ENCODE measurements at regions not wholly inside any gene's neighbourhood (a gene's known extent, or its start where the extent isn't known, plus 50 kb on each side); places are given as distances from the start of the nearest gene placed in this dataset.

- DNase-seq: no peak
- Histone ChIP-seq H3K9me3 (replicated peaks; ENCODE audit: control insufficient read depth, low read depth, low read length) (no peaks in the 10 kb centered on the region), H3K27ac (ENCODE audit: low read length) (no peak overlapping the region), H3K4me1 (ENCODE audit: control insufficient read depth, insufficient read depth, low read length) (peaks cover 2% of the 10 kb centered on the region), H3K4me3 (ENCODE audit: low read length) (no peak overlapping the region), H3K27me3 (ENCODE audit: control insufficient read depth, insufficient read depth, low read length) (no peaks in the 10 kb centered on the region), H3K36me3 (ENCODE audit: control insufficient read depth, insufficient read depth, low read length) (no peaks in the 10 kb centered on the region)
- WGBS (ENCODE audit: insufficient coverage): no CpG with 5 or more reads among the region's 4 CpGs
These were observed 218.8 kb downstream of the MTERF1 start for GRCh38 chr7:91661727-91662126.

DNA sequence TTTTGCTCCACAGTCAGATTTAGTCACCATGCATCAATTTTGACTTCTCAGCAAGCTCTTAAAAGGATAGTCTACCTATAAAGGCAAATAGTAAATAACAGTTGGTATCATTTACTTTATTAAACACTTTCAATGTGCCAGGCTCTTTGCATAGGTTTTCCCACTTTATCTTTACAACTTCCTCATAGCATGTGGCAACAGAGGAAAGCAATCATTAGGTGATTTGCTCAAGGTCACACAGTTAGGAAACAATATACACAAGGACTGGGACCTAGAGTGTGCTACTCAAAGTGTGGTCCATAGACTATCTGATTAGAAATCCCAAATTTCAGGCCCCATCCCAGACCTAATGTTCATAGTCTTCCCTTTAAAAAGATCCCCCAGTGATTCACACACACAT lies 212.3 kb downstream of the MTERF1 start:
- H3K9me3 ChIP-seq (replicated peaks; ENCODE audit: control insufficient read depth, low read depth, low read length): no peaks in the 10 kb centered on the region
- no peak overlapping the region for H3K27ac ChIP-seq (ENCODE audit: low read length)
- H3K4me3 ChIP-seq (ENCODE audit: low read length): no peak overlapping the region
- no peak for DNase-seq
- no peaks in the 10 kb centered on the region for H3K4me1 ChIP-seq (ENCODE audit: control insufficient read depth, insufficient read depth, low read length)
- no peaks in the 10 kb centered on the region for H3K36me3 ChIP-seq (ENCODE audit: control insufficient read depth, insufficient read depth, low read length)
- no peaks in the 10 kb centered on the region for H3K27me3 ChIP-seq (ENCODE audit: control insufficient read depth, insufficient read depth, low read length)

DNA sequence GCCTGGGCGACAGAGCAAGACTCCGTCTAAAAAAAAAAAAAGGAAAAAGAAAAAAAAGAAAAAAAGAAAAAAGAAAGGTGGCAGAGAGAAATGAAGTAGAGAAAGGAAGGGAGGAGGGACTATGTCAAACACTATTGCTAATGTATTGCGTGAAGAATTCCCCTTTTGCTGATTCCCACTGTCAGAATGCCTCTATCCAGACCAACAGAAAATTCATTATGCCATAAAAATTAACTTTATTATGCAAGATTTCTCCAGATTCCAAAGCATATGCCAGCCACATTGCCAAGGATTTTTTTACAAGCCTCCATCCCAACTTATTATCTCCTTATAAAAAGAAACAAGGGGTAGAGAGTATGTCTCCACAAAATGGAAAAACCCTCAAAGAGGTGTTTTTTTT lies 209.3 kb downstream of the MTERF1 start:
- H3K4me3 ChIP-seq (ENCODE audit: low read length): no peak overlapping the region
- WGBS (ENCODE audit: insufficient coverage): no CpG with 5 or more reads among the region's 3 CpGs
- H3K27ac ChIP-seq (ENCODE audit: low read length): no peak overlapping the region
- H3K4me1 ChIP-seq (ENCODE audit: control insufficient read depth, insufficient read depth, low read length): no peaks in the 10 kb centered on the region
- H3K36me3 ChIP-seq (ENCODE audit: control insufficient read depth, insufficient read depth, low read length): no peaks in the 10 kb centered on the region
- no peaks in the 10 kb centered on the region for H3K27me3 ChIP-seq (ENCODE audit: control insufficient read depth, insufficient read depth, low read length)
- no peak for DNase-seq
- no peaks in the 10 kb centered on the region for H3K9me3 ChIP-seq (replicated peaks; ENCODE audit: control insufficient read depth, low read depth, low read length)

DNA sequence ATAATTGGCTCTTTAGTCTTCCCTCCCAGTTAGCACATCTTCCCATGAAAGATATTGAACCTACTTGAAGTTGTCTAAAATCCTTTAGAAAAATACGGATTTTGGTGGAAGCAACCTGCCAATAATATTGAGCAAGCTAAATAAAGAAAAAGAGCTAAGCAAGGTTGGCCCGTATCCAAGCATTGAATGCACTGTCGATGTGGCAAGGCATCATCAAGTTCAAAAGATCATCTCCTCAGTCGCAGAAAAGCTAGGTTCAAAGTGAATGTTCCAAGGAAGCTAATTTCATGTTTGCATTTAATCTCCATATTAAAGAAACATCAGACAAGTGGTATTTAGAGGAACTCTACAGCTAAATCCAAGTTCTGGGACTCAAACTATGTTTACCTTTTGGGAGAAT lies 206.0 kb downstream of the MTERF1 start:
- Histone ChIP-seq H3K27me3 (ENCODE audit: control insufficient read depth, insufficient read depth, low read length) (no peaks in the 10 kb centered on the region), H3K27ac (ENCODE audit: low read length) (no peak overlapping the region), H3K36me3 (ENCODE audit: control insufficient read depth, insufficient read depth, low read length) (no peaks in the 10 kb centered on the region), H3K9me3 (replicated peaks; ENCODE audit: control insufficient read depth, low read depth, low read length) (no peaks in the 10 kb centered on the region), H3K4me1 (ENCODE audit: control insufficient read depth, insufficient read depth, low read length) (no peaks in the 10 kb centered on the region), H3K4me3 (ENCODE audit: low read length) (no peak overlapping the region)
- WGBS (ENCODE audit: insufficient coverage): no CpG with 5 or more reads among the region's 4 CpGs
- no peak for DNase-seq

DNA sequence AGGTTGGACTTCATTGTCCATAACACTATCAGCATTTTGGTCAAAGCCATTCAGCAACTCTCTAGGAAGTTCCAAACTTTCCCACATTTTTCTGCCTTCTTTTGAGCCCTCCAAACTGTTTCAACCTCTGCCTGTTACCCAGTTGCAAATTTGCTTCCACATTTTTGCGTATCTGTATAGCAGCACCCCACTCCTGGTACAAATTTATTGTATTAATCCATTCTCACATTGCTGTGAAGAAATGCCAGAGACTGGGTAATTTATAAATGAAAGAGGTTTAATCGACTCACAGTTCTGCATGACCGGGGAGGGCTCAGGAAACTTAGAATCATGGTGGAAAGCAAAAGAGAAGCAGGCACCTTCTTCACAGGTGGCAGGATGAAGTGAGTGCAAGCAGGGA lies 198.8 kb downstream of the MTERF1 start:
- Histone ChIP-seq H3K36me3 (ENCODE audit: control insufficient read depth, insufficient read depth, low read length) (no peaks in the 10 kb centered on the region), H3K9me3 (replicated peaks; ENCODE audit: control insufficient read depth, low read depth, low read length) (peaks cover 15% of the 10 kb centered on the region), H3K27me3 (ENCODE audit: control insufficient read depth, insufficient read depth, low read length) (no peaks in the 10 kb centered on the region), H3K27ac (ENCODE audit: low read length) (no peak overlapping the region), H3K4me1 (ENCODE audit: control insufficient read depth, insufficient read depth, low read length) (no peaks in the 10 kb centered on the region), H3K4me3 (ENCODE audit: low read length) (no peak overlapping the region)
- WGBS (ENCODE audit: insufficient coverage): 90% methylated on average over 2 of the region's 3 CpGs
- DNase-seq: no peak

- Histone ChIP-seq H3K36me3 (ENCODE audit: control insufficient read depth, insufficient read depth, low read length) (no peaks in the 10 kb centered on the region), H3K4me1 (ENCODE audit: control insufficient read depth, insufficient read depth, low read length) (no peaks in the 10 kb centered on the region), H3K9me3 (replicated peaks; ENCODE audit: control insufficient read depth, low read depth, low read length) (peaks cover 15% of the 10 kb centered on the region), H3K4me3 (ENCODE audit: low read length) (no peak overlapping the region), H3K27me3 (ENCODE audit: control insufficient read depth, insufficient read depth, low read length) (no peaks in the 10 kb centered on the region), H3K27ac (ENCODE audit: low read length) (no peak overlapping the region)
- peak; percentile 43 for DNase-seq
These were observed 196.7 kb downstream of the MTERF1 start for GRCh38 chr7:91683823-91684222.

- DNase-seq: no peak
- Histone ChIP-seq H3K36me3 (ENCODE audit: control insufficient read depth, insufficient read depth, low read length) (no peaks in the 10 kb centered on the region), H3K9me3 (replicated peaks; ENCODE audit: control insufficient read depth, low read depth, low read length) (peaks cover 15% of the 10 kb centered on the region), H3K27me3 (ENCODE audit: control insufficient read depth, insufficient read depth, low read length) (no peaks in the 10 kb centered on the region), H3K4me3 (ENCODE audit: low read length) (no peak overlapping the region), H3K27ac (ENCODE audit: low read length) (no peak overlapping the region), H3K4me1 (ENCODE audit: control insufficient read depth, insufficient read depth, low read length) (no peaks in the 10 kb centered on the region)
- WGBS (ENCODE audit: insufficient coverage): no CpG with 5 or more reads among the region's 1 CpG
These were observed 195.0 kb downstream of the MTERF1 start for GRCh38 chr7:91685544-91685943.

DNA sequence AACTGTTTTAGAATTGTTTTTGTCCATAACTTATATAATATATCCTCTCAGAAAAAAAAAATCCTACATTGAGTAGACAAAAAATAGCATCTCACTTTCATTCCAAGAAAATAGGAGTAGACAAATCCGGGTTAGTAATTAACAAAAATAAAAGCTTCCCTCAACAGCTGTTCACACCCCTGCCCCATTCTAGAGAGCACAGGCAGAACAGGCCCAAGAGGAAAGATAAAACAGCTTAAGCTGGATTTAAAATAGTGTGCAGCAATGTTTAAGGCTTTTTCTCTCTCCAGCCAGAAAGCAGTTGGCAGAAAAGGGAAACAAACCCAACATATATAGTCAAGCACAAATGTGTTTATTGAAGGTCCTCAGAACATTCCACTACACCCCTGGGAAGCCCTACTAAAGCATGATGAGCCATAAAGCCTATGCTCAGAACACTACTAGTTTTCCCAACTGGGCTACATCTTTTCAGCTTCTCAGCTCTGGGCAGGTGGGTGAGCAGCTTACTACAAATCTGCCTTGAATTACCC lies 189.9 kb downstream of the MTERF1 start:
- Histone ChIP-seq H3K27ac (ENCODE audit: low read length) (no peak overlapping the region), H3K4me1 (ENCODE audit: control insufficient read depth, insufficient read depth, low read length) (peaks cover 2% of the 10 kb centered on the region), H3K4me3 (ENCODE audit: low read length) (no peak overlapping the region), H3K9me3 (replicated peaks; ENCODE audit: control insufficient read depth, low read depth, low read length) (no peaks in the 10 kb centered on the region), H3K36me3 (ENCODE audit: control insufficient read depth, insufficient read depth, low read length) (no peaks in the 10 kb centered on the region), H3K27me3 (ENCODE audit: control insufficient read depth, insufficient read depth, low read length) (no peaks in the 10 kb centered on the region)
- peak; percentile 37 for DNase-seq
- WGBS (ENCODE audit: insufficient coverage): no CpG with 5 or more reads among the region's 1 CpG

GRCh38 chr7:91691865-91692264 lies 188.6 kb downstream of the MTERF1 start:
- WGBS (ENCODE audit: insufficient coverage): 83% methylated on average over 1 of the region's 6 CpGs
- DNase-seq: peak; percentile 9
- Histone ChIP-seq H3K4me3 (ENCODE audit: low read length) (no peak overlapping the region), H3K4me1 (ENCODE audit: control insufficient read depth, insufficient read depth, low read length) (peaks cover 2% of the 10 kb centered on the region), H3K27ac (ENCODE audit: low read length) (no peak overlapping the region), H3K27me3 (ENCODE audit: control insufficient read depth, insufficient read depth, low read length) (no peaks in the 10 kb centered on the region), H3K36me3 (ENCODE audit: control insufficient read depth, insufficient read depth, low read length) (no peaks in the 10 kb centered on the region), H3K9me3 (replicated peaks; ENCODE audit: control insufficient read depth, low read depth, low read length) (no peaks in the 10 kb centered on the region)

GRCh38 chr7:91692800-91693199 lies 187.7 kb downstream of the MTERF1 start:
- peak; percentile 89 for DNase-seq
- H3K27ac ChIP-seq (ENCODE audit: low read length): peak overlapping the region; percentile 9
- no CpG with 5 or more reads among the region's 3 CpGs for WGBS (ENCODE audit: insufficient coverage)

GRCh38 chr7:91694351-91694841 lies 186.1 kb downstream of the MTERF1 start:
- DNase-seq: peak; percentile 85
- Histone ChIP-seq H3K9me3 (replicated peaks; ENCODE audit: control insufficient read depth, low read depth, low read length) (peaks cover 8% of the 10 kb centered on the region), H3K4me1 (ENCODE audit: control insufficient read depth, insufficient read depth, low read length) (peaks cover 2% of the 10 kb centered on the region), H3K4me3 (ENCODE audit: low read length) (no peak overlapping the region), H3K27ac (ENCODE audit: low read length) (no peak overlapping the region), H3K27me3 (ENCODE audit: control insufficient read depth, insufficient read depth, low read length) (no peaks in the 10 kb centered on the region), H3K36me3 (ENCODE audit: control insufficient read depth, insufficient read depth, low read length) (no peaks in the 10 kb centered on the region)
- WGBS (ENCODE audit: insufficient coverage): no CpG with 5 or more reads among the region's 3 CpGs

More at GRCh38 chr7:91692800-91693199, 187.7 kb downstream of the MTERF1 start:
- no peaks in the 10 kb centered on the region for H3K27me3 ChIP-seq (ENCODE audit: control insufficient read depth, insufficient read depth, low read length)
- no peak overlapping the region for H3K4me3 ChIP-seq (ENCODE audit: low read length)
- no peaks in the 10 kb centered on the region for H3K9me3 ChIP-seq (replicated peaks; ENCODE audit: control insufficient read depth, low read depth, low read length)
- no peaks in the 10 kb centered on the region for H3K36me3 ChIP-seq (ENCODE audit: control insufficient read depth, insufficient read depth, low read length)
- peaks cover 2% of the 10 kb centered on the region for H3K4me1 ChIP-seq (ENCODE audit: control insufficient read depth, insufficient read depth, low read length)
